ENCODE measurements at regions not wholly inside any gene's neighbourhood (a gene's known extent, or its start where the extent isn't known, plus 50 kb on each side); places are given as distances from the start of the nearest gene placed in this dataset.

DNA sequence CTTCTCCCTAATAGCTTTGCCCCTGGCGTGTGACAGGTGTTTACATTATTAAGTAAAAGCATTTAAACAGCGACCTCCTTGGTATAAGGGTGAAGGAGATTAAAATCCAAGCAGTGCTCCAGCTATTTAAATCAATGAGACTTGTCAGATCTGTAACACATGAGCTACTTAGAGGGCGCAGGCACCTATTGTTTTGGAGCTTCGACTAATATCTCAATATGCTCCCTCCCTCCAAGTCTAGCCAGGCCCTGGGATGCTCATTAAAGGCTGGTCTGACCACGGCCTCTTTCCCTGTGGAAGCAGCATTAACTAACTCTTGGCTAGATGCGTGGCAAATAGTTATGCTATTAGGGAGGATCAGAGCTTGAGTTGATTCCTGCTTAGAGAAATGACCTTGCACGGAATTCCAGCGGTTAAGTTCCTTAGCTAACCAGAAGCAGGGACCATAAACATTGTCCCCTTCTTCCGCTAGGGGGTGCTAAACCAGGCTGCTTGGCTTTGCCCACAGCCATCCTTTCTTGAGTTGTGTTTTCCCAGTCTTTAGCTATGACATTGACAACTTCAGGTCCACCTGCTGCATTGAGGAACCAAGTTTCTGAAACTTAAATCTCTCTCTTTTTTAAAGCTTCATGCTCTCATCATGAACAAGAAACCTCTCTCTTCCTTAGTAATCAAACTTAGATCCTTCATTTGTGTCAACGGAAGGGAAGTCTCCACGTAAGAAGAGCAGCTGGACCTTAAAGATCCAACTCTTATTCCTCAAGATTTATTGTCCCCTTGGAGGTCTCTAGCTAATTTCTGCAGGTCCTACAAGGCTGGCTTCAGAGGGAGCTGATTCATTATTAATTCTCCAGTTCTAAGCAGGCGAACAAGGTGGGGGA lies 80.7 kb upstream of the IGFBP7 start:
- no peak for TF ChIP-seq EZH2 (IDR thresholded peaks at IDR 0.05; ENCODE audit: borderline replicate concordance, low read length)
- TF ChIP-seq, protein P1, sequence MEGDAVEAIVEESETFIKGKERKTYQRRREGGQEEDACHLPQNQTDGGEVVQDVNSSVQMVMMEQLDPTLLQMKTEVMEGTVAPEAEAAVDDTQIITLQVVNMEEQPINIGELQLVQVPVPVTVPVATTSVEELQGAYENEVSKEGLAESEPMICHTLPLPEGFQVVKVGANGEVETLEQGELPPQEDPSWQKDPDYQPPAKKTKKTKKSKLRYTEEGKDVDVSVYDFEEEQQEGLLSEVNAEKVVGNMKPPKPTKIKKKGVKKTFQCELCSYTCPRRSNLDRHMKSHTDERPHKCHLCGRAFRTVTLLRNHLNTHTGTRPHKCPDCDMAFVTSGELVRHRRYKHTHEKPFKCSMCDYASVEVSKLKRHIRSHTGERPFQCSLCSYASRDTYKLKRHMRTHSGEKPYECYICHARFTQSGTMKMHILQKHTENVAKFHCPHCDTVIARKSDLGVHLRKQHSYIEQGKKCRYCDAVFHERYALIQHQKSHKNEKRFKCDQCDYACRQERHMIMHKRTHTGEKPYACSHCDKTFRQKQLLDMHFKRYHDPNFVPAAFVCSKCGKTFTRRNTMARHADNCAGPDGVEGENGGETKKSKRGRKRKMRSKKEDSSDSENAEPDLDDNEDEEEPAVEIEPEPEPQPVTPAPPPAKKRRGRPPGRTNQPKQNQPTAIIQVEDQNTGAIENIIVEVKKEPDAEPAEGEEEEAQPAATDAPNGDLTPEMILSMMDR (conservative IDR thresholded peaks at IDR 0.05 in 1 of 2, IDR thresholded peaks at IDR 0.05 in 1 of 2; ENCODE audit: extremely low read depth in 1 of 2, insufficient read depth in 1 of 2, low read depth in 1 of 2, low read length in 2 of 2) = peak; percentile 67
